ENCODE measurements at regions not wholly inside any gene's neighbourhood (a gene's known extent, or its start where the extent isn't known, plus 50 kb on each side); places are given as distances from the start of the nearest gene placed in this dataset.
"Not testable (repeated sequence)": the region's sequence is repeated elsewhere in the genome, so short reads cannot be mapped to it uniquely, and the experiment has no call there.

DNA sequence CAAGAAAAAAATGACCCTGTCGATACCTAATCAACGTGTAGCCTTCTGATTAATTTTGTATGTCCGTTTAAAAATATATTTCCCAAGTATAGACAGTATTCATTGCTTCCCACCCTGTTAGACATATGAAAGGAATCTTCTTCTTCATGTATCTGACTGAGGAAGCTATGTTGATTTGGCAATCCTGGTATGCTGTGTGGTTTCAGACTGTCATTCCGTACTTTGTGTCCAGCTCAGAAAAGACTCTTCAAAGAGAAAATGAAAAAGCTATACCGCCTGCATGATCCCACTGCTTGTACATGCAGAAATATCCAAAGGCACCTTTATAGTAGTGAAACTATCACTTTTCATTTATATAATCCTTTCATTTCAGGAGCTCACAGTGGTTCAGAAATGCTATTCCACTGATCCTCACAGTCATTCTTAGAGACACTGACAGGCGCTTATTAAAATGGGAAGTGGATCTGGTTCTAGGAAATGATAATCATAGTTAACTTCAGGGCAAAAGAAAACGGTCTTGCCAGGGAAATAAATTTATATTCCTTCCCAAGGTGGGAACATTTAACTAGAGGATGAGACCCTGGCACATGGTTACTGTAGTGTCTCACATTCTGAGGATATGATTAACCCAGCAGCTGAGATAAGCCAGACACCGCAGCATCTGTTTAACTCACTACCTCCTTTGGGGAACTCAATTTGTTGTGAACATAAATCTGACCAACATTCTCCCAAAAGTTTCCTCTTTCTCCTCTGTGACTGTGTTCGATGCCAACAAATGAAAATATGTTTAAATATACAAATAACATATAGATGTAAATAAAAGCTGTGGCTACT lies 599.2 kb upstream of the LUZP2 start:
- no peak for DNase-seq

DNA sequence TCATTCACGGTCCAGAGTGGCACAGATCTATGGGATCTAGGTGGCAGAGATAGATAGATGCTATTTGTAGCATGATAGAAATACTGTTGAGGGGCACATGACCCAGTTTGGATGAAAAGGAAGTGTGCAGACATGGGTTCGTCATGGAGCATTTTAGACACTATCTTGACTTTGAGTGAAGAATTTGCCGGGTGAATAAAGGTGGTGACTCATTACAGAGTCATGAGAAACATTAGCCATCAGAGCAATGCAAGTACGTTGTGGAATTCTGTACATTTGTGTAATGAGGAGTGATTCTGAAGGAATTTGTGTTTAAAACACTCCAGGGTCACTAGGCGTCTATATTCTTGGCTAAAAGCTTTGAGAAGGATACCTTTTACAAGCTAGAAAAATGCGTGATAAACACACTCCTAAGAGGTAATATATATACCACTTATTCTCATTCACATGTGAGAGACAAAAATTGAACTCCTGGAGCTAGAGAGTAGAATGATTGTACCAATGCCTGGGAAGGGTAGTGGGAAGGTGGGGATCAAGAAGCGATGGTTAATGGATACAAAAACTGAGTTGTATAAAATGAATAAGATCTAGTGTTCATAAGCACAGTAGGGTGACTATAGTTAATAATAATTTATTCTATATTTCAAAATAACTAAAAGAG lies 593.7 kb upstream of the LUZP2 start:
- no peak for DNase-seq

DNA sequence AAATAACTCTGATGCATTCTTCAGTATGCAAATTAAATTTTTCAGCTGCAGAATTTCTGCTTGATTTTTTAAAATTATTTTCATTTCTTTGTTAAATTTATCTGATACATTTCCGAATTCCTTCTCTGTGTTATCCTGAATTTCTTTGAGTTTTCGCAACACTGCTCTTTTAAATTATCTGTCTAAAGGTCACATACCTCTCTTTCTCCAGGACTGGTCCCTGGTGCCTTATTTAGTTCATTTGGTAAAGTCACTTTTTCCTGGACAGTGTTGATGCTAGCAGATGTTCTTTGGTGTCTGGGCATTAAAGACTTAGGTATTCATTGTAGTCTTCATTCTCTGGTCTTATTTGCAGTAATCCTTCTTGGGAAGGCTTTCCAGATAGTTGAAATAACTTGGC lies 577.4 kb upstream of the LUZP2 start:
- no peak for DNase-seq

DNA sequence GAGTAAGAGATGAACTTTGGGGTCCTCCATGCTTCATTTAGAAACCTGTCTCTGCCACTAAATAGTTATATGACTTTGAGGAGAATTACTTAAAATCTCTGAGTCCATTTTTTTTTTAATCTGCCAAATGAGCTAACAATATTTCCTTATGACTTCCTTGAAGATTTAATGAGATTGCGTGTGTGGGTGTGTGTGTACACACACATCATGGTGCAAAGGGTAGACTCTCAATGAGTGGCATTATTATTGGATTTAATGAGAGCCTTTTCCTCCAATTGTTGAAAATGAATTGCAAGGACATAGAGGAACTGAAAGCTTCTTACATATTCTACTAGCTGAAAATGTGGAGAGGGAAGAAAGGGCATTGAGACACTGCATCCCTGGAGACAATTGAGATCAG lies 573.5 kb upstream of the LUZP2 start:
- DNase-seq: no peak

DNA sequence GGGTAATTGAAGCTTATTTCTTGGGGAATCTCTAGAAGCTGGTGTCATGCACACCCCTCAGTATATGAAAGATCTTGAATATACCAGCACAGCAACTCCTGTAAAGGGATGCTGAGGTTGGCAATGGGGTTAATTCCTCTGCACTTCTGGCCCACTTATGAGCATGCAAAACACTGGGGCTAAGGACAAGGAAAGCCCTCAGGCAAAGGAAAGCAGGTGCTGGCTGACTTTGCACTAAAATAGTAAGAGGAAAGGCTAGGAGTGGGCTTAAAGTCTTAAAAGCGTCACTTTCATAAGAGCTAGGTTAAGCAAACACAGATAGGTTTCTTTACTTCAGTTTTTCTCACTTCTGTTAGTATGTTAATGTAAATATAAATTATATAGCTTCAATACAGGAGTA lies 572.6 kb upstream of the LUZP2 start:
- DNase-seq: no peak

DNA sequence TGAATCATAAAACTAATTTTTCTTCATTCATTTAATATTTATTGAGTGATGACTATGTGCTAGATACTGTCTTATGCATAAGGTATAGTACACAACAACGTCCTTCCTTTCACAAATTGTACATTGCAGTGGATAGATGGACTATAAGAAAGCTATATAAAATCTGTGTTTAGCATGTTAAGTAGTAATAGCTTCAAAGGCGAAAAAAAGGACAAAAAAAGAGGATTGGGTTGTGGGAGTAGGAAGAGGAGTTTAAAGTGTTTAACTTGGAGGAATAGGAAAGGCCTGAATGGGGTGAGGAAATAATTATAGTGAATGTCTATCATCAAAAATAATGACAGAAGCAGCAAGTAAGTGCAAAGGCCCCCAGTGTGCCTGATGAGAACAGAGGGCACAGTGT lies 565.4 kb upstream of the LUZP2 start:
- DNase-seq: no peak

DNA sequence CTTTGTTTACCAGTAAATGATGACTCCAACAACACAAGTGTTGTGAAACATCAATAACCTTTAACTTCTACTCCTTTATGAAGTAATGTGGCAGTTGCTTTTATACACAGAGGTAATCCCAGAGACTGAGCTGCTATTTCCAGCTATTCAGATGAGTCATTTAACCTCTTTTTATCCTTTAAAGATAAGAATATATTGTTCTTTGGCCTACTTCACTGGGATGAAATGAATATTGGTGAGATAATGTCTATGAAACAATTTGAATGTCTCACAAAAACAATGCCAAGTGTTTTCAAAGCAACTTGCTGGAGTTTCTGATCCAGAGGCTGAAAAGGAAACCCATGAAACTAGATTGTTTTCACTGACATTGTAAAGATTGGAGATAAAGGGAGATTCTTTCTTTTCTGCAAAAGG lies 564.4 kb upstream of the LUZP2 start:
- no peak for DNase-seq

DNA sequence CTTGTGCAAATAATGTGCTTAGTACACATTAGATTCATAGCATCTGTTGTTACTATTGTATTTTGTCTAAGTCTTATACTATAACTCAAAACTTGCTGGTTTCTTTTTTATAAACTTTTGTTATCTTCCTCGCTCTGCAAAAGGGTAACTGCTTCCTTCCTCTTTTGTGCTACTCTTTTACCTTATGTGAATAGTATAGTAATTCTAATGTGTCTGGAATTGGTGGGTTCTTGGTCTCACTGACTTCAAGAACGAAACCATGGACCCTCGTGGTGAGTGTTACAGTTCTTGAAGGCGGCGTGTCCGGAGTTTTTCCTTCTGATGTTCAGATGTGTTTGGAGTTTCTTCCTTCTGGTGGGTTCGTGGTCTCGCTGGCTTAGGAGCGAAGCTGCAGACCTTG lies 563.1 kb upstream of the LUZP2 start:
- DNase-seq: no peak

DNA sequence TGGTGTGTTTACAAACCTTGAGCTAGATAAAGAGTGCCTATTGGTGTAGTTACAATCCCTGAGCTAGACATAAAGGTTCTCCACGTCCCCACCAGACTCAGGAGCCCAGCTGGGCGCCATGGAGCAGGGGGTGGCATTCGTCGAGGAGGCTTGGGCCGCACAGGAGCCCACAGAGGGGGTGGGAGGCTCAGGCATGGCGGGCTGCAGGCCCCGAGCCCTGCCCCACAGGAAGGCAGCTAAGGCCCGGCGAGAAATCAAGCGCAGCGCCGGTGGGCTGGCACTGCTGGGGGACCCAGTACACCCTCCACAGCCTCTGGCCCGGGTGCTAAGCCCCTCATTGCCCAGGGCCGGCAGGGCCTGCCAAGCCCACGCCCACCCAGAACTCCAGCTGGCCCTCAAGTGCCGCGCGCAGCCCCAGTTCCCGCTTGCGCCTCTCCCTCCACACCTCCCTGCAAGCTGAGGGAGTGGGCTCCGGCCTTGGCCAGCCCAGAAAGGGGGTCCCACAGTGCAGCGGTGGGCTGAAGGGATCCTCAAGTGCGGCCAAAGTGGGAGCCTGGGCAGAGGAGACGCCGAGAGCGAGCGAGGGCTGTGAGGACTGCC lies 562.1 kb upstream of the LUZP2 start:
- DNase-seq: not testable (repeated sequence)

DNA sequence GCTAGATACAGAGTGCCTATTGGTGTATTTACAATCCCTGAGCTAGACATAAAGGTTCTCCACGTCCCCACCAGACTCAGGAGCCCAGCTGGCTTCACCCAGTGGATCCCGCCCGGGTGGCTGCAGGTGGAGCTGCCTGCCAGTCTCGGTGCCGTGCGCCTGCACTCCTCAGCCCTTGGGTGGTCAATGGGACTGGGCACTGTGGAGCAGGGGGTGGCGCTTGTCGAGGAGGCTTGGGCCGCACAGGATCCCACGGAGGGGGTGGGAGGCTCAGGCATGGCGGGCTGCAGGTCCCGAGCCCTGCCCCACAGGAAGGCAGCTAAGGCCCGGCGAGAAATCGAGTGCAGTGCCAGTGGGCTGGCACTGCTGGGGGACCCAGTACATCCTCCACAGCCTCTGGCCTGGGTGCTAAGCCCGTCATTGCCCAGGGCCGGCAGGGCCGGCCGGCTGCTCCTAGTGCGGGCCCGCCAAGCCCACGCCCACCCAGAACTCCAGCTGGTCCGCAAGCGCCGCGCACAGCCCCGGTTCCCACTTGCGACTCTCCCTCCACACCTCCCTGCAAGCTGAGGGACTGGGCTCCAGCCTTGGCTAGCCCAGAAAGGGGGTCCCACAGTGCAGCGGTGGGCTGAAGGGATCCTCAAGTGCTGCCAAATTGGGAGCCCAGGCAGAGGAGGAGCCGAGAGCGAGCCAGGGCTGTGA lies 554.6 kb upstream of the LUZP2 start:
- not testable (repeated sequence) for DNase-seq

DNA sequence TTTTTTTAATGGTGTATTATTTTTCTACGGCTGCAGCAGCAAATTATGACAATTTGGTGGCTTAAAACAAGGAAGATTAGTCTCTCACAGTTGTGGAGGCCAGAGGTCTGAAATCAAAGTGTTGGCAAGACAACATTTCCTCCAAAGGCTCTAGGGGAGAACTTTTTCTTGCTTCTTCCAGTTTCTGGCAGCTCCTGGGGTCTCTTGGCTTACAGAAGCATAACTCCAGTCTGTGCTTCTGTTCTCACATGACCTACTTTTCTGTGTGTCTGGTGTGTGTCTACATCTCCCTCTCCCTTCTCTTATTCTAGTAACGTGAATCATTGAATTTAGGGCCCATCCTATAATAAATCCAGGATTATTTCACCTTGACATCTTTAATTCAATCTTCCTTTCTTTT lies 551.9 kb upstream of the LUZP2 start:
- no peak for DNase-seq

DNA sequence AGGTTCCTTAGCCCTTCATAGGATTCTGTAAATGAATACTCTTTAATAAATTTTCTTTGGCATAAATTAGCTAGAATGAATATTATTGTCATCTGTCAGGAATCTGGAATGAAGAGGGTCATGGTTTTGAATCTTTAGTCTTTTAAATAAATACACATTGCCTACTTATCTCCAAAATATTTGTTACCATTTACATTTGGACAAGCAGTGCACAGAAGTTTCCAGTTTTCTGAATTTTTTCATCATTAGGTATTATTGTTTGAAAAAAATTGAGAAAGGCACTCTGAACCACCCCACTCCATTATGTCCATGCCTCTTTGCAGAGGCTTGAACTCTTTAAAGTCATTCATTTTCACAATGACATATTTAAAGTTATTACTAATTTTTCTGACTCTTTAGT lies 549.0 kb upstream of the LUZP2 start:
- no peak for DNase-seq

DNA sequence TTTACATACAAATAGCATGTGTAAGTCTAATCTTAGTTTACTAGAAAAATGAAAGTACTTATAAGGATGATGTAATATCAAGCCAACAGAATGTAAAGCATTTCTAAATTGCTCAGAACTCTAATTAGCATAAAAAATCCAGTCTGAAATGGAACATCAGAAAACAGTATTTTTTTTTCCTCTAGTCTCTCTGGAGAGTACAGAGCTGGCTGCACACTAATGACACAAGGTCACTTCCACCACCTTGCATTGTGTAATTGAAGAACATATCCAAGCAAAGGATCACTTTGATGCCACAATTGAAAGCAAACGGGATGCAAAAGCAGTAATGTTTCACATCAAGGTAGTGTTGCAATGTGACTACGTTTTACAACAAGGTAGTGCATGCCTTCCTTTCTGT lies 548.0 kb upstream of the LUZP2 start:
- no peak for DNase-seq

DNA sequence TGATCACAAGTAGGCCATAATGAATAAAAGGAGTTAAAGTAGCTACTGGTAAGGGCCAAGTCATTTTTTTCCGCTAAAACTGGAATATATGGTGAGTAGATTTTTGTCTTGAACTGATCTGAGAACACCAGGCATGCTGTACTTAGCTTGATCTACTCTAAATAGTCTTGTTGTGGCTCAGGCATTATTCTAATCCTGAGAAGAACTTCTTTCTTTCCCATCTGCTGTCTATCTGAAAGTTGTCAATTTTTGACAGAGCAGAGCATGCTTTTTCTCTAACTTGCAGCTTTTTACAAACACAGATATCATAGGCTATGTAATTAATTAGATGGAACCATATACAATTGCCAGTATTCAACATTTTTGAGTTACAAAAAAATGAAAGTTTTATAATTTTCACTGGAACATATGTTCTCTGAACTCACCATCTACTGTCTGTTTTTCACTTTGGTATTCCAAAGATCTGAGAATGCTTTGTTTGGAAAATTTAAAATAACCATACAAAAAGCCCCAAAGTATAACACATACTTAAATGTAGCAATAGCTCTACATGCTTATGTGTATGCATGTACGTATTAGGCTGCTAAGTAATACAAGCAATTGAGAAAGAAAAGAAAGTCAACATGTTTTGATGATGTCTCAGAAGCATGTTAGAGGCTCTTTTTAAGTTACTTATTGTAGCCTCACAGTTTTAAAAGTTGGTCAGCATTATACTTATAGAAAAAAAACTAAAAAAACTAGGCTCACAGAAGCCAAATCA lies 542.7 kb upstream of the LUZP2 start:
- no peak for DNase-seq

DNA sequence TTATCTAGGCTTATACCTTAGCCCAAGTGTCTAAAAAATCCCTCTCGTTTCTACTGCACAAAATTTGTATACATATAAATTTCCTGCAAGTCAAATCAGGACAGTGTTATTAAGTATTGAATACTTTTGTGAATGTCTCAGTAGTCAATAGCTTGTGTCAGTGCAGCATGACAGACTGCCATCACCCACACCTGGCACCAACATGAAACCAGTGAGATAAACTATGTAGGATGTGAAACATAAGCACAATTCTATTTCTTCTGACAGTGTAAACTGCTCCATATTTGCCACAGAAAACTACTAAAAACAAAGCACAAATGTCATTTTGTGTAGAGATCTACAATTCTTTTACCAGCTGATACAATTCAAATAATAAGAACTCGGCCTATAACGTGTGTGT lies 542.1 kb upstream of the LUZP2 start:
- DNase-seq: no peak

DNA sequence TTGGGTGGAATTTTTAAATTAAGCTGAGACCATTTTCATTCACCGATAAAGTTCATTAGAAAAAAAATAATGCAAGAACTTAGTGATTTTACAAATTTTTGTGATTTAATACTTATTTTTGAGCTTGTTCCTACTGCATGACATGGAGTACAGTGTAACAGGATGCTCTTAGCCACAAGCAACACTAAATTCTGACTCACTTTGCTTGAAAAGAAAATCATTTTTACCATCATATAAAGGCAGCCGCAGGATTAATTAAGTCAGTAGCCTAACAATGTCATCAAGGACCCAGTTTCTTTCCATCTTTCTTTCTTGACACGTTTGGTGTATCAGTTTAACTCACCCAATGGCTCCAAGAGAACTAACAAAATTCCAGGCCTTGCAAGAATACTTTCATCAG lies 540.3 kb upstream of the LUZP2 start:
- DNase-seq: no peak

DNA sequence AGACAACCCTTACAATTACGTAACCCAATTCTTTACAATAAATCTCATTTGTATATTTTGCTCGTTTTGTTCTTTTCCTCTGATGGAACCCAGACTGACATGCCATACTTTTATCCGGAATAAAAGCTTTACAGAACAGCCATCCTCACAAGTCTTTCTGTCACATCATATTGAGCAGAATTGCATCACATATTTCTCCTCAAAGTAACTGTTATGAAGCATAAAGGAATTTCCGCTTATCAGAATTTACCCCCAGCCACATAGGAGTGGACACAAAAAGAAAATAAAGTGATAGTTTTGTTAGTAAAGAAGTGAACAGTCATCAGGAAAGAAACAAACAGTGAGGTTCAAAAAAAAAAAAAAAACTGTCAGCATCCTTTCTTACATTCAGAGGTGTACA lies 539.5 kb upstream of the LUZP2 start:
- DNase-seq: no peak

DNA sequence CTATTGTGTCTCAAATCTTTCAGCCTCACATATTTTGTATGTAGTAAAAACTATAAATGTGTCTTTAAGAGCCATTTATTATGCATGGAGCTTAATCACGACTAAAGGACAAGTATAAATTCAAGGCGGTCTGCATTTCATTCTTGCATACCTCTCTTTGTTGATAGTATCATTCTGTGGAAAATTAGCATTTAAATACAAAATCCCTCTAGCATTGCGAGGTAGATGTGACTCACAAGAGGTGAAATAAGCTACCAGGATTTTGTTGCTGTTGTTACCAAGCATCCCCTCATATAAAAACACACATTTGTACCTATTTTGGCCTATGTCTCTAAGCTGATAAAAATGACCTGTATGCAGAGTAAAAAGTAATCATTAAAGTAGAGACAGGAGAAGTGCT lies 537.4 kb upstream of the LUZP2 start:
- no peak for DNase-seq

DNA sequence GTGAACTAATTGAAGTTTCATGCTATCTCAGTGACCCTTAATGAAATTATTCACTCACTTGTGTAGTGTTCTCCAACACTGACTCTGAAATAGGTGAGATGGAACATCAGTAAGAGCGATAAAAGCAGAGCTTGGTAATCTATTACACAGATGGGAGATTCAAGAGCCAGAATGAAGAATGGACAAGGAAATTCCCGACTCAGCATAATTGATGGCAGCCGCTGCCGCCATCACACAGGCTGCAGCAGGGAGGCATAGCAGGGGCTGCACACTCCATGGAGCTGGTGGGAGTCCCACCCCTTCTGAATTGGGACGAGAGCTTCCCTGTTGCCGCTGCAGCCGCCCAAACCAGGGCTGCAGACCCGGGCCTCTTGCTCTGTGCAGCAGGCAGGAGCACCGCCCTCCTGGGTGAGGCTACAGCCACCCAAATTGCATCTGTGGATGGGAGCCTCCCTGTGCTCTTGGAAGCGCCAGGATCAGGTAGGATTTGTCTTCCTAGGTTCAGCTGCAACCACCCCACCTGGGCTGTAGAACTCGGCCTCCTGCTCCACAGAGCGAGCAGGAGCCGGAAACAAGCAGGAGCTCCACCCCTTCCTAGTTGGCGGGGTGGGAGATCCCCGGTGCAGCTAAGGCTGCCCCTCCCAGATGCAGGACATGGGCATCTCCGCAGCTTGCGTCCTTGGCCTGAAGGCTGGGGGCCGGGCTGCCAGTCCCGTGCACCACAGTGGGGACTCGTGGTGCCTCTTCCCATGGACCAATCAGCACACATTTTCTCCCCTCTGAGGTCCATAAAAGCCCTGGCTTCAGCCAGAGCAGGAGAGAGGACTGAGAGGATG lies 535.1 kb upstream of the LUZP2 start:
- DNase-seq: no peak

DNA sequence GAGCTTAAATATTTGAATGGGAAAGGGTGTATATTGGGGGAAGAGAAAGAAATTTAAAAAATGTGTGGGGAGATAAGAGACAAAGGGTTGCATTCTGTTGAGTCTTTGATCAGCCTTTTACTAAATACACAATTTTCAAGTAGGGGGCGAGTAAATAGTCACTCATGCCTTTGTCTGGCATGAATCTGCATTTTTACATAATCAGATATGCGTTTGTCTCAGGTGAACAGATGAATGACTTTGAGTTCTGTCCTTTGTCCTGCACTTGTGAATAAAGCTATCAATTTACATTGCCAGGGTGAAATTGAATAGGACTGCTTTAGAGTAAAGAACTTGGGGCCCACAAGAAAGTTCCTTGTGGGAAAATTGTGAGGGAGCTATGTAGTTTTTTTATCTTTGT lies 523.6 kb upstream of the LUZP2 start:
- peak; percentile 20 for DNase-seq

DNA sequence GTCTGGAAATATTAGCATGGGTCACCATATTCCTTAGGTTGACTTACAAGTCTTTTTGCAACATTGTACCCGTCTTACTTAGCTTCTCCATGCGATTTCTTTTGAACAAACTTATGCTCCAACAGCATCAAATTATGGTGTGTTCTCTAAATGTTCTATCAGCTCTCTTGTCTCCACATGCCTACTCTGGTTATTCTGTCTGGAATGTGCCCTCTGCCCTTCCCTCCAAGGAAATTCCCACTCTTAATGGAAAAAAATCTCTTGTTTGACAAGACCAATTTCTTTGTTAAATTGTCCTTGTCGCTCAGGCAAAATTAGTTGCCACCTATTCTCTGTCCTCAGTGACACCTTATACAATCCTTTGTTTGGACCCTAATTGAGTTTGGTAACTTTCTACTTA lies 522.8 kb upstream of the LUZP2 start:
- DNase-seq: no peak

DNA sequence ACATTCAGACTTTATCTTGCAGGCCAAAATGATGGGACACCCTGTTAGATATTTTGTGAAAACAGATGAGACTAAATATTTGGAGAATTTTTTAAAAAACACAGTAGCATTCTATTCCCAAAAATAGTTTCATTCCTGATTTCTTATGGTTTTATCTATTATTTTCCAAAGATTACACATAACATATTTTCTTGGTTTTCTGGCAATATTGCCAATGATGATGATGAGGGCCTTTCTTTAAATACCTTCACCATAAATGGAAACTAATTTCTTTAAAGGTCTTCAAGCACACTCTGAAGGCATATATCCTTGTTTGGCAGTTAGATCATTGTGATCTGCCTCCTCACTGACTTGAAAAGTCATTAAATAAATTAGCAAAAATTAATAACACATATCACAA lies 522.3 kb upstream of the LUZP2 start:
- DNase-seq: no peak
